KBM-7 (cell line): ENCODE measurements at regions not wholly inside any gene's neighbourhood (a gene's known extent, or its start where the extent isn't known, plus 50 kb on each side); places are given as distances from the start of the nearest gene placed in this dataset.
"Not testable (repeated sequence)": the region's sequence is repeated elsewhere in the genome, so short reads cannot be mapped to it uniquely, and the experiment has no call there.

ENCODE experiments used
- DNase-seq: peaks from one replicate; pipeline ENCODE4 v3.0.0-alpha.2; 2015
- in situ Hi-C: fragments of 300-500 bp; cut with MboI; formaldehyde crosslinking; loops from 2 replicates; pipeline ENCODE4 v1.14.3; 2020; ENCODE audit warnings: low sequenced_read_pairs, low pct_unique_long_range_greater_than_20kb, mixed read lengths

GRCh38 chr11:70597751-70598625 is 199.7 kb downstream of the CTTN start:
- in situ Hi-C loops: no loop called here
- no peak for DNase-seq

GRCh38 chr11:70600911-70601415 is 202.6 kb downstream of the CTTN start:
- in situ Hi-C loops, DNase-seq: not testable (repeated sequence)

GRCh38 chr11:70601861-70602538 is 203.7 kb downstream of the CTTN start:
- in situ Hi-C loops: no loop called here
- DNase-seq: no peak

GRCh38 chr11:70603114-70603755 is 204.9 kb downstream of the CTTN start:
- no peak for DNase-seq
- in situ Hi-C loops: no loop called here

GRCh38 chr11:70603756-70604211 is 205.5 kb downstream of the CTTN start:
- DNase-seq: no peak
- in situ Hi-C loops: no loop called here

- no peak for DNase-seq
- in situ Hi-C loops: no loop called here
Observed at GRCh38 chr11:70604221-70604620, 205.9 kb downstream of the CTTN start.

GRCh38 chr11:70604630-70605467 is 206.5 kb downstream of the CTTN start:
- no peak for DNase-seq
- in situ Hi-C loops: no loop called here

GRCh38 chr11:70605468-70605815 is 207.1 kb downstream of the CTTN start:
- in situ Hi-C loops: no loop called here
- no peak for DNase-seq

GRCh38 chr11:70605846-70606245 is 207.5 kb downstream of the CTTN start:
- in situ Hi-C loops: no loop called here
- no peak for DNase-seq

- DNase-seq: no peak
- in situ Hi-C loops: no loop called here
Observed at GRCh38 chr11:70606248-70606950, 208.1 kb downstream of the CTTN start.

GRCh38 chr11:70606951-70607330 is 208.6 kb downstream of the CTTN start:
- in situ Hi-C loops: no loop called here
- DNase-seq: no peak

GRCh38 chr11:70607561-70607960 is 209.2 kb downstream of the CTTN start:
- in situ Hi-C loops: no loop called here
- DNase-seq: no peak

- in situ Hi-C loops: no loop called here
- no peak for DNase-seq
Observed at GRCh38 chr11:70608568-70609470, 210.5 kb downstream of the CTTN start.

- DNase-seq: no peak
Observed at GRCh38 chr11:70610566-70611565, 212.5 kb downstream of the CTTN start.

GRCh38 chr11:70611821-70612220 is 213.5 kb downstream of the CTTN start:
- DNase-seq: no peak
- in situ Hi-C loops: no loop called here

More at GRCh38 chr11:70610566-70611565, 212.5 kb downstream of the CTTN start:
- in situ Hi-C loops: no loop called here

GRCh38 chr11:70612459-70613141 is 214.3 kb downstream of the CTTN start:
- in situ Hi-C loops: no loop called here

More at GRCh38 chr11:70612459-70613141, 214.3 kb downstream of the CTTN start:
- no peak for DNase-seq
